ENCODE measurements at regions not wholly inside any gene's neighbourhood (a gene's known extent, or its start where the extent isn't known, plus 50 kb on each side); places are given as distances from the start of the nearest gene placed in this dataset.
"Not testable (repeated sequence)": the region's sequence is repeated elsewhere in the genome, so short reads cannot be mapped to it uniquely, and the experiment has no call there.

GRCh38 chr7:67475293-67475692 is 478.7 kb downstream of the TYW1 start:
- no peak for DNase-seq (ENCODE audit: low read depth)

- no peak for DNase-seq (ENCODE audit: low read depth)
These were observed 481.4 kb downstream of the TYW1 start for GRCh38 chr7:67478066-67478465.

GRCh38 chr7:67484244-67484751 is 487.7 kb downstream of the TYW1 start:
- no peak for DNase-seq (ENCODE audit: low read depth)

GRCh38 chr7:67486401-67486800 is 489.8 kb downstream of the TYW1 start:
- DNase-seq (ENCODE audit: low read depth): no peak

GRCh38 chr7:67487316-67487715 is 490.7 kb downstream of the TYW1 start:
- no peak for DNase-seq (ENCODE audit: low read depth)

GRCh38 chr7:67489881-67490280 is 493.2 kb downstream of the TYW1 start:
- no peak for DNase-seq (ENCODE audit: low read depth)

- no peak for DNase-seq (ENCODE audit: low read depth)
These were observed 496.7 kb downstream of the TYW1 start for GRCh38 chr7:67493366-67493765.

- no peak for DNase-seq (ENCODE audit: low read depth)
These were observed 500.0 kb downstream of the TYW1 start for GRCh38 chr7:67496589-67496988.

- DNase-seq (ENCODE audit: low read depth): not testable (repeated sequence)
These were observed 501.3 kb downstream of the TYW1 start for GRCh38 chr7:67497914-67498313.

- DNase-seq (ENCODE audit: low read depth): no peak
These were observed 506.3 kb downstream of the TYW1 start for GRCh38 chr7:67502929-67503328.

- DNase-seq (ENCODE audit: low read depth): no peak
These were observed 508.8 kb downstream of the TYW1 start for GRCh38 chr7:67505449-67505848.

GRCh38 chr7:67512481-67512880 is 515.8 kb downstream of the TYW1 start:
- DNase-seq (ENCODE audit: low read depth): no peak

GRCh38 chr7:67518580-67518979 is 521.9 kb downstream of the TYW1 start:
- no peak for DNase-seq (ENCODE audit: low read depth)

GRCh38 chr7:67519171-67519570 is 522.5 kb downstream of the TYW1 start:
- no peak for DNase-seq (ENCODE audit: low read depth)

- no peak for DNase-seq (ENCODE audit: low read depth)
These were observed 525.9 kb downstream of the TYW1 start for GRCh38 chr7:67522504-67522903.

GRCh38 chr7:67523713-67524112 is 527.1 kb downstream of the TYW1 start:
- DNase-seq (ENCODE audit: low read depth): no peak

- no peak for DNase-seq (ENCODE audit: low read depth)
These were observed 529.0 kb downstream of the TYW1 start for GRCh38 chr7:67525588-67525987.

- no peak for DNase-seq (ENCODE audit: low read depth)
These were observed 538.8 kb downstream of the TYW1 start for GRCh38 chr7:67535241-67535989.

- DNase-seq (ENCODE audit: low read depth): no peak
These were observed 546.3 kb downstream of the TYW1 start for GRCh38 chr7:67542916-67543315.

- DNase-seq (ENCODE audit: low read depth): no peak
These were observed 550.7 kb downstream of the TYW1 start for GRCh38 chr7:67547183-67547907.

GRCh38 chr7:67549126-67549525 is 552.5 kb downstream of the TYW1 start:
- DNase-seq (ENCODE audit: low read depth): no peak

GRCh38 chr7:67550801-67551436 is 554.3 kb downstream of the TYW1 start:
- no peak for DNase-seq (ENCODE audit: low read depth)

- no peak for DNase-seq (ENCODE audit: low read depth)
These were observed 556.1 kb downstream of the TYW1 start for GRCh38 chr7:67552738-67553137.

Data from stimulated activated CD8-positive, alpha-beta memory T cell treated with anti-CD3 and anti-CD28 coated beads, Interleukin-12 subunit alpha, Interleukin-12 subunit beta, amount 100 ng/mL, for 1 hour (primary cell).